ENCODE measurements at regions not wholly inside any gene's neighbourhood (a gene's known extent, or its start where the extent isn't known, plus 50 kb on each side); places are given as distances from the start of the nearest gene placed in this dataset.

GRCh38 chr14:85788470-85789233 lies 258.7 kb downstream of the FLRT2 start:
- no peak for DNase-seq (ENCODE audit: low spot score)

DNA sequence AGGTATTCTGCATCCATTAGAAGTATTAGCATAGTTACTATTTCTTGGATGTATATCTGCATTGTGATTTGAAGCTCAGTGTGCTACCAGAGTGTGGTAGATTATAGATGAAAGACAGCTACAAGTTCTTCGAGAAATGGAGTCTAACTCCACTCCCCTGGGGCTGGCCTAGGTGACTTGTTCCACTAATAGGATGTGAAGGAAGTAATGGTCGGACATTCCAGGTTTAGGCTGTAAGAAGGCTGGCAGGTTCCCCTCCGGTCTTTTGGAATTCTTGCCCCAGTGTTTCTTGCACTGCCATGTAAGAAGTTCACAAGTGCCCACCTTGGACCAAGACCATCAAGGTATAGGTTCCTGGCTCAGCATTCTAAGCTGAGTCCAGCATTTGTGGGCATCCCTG lies 236.4 kb downstream of the FLRT2 start:
- no peak for DNase-seq (ENCODE audit: low spot score)

- DNase-seq (ENCODE audit: low spot score): no peak
These were observed 234.9 kb downstream of the FLRT2 start for GRCh38 chr14:85764822-85765221.

GRCh38 chr14:85762526-85762925 lies 232.6 kb downstream of the FLRT2 start:
- no peak for DNase-seq (ENCODE audit: low spot score)

DNA sequence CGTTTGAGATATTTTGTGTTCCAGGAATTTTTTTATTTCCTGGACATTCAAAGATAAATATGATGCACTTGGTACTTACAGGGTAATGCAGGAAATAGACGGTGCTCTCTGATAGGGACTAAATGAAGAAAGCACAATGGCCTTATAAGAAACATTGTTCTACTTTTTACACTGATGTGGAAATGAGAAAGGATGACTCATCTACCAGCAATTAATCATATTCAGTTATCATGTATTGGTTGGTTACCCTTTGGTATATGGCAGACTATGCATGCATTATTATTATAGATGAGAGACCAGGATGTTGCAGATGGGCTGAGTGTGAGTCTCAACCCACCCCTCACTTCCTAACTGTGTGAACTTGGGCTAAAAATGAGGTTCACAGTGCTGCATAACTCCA lies 222.2 kb downstream of the FLRT2 start:
- DNase-seq (ENCODE audit: low spot score): no peak

DNA sequence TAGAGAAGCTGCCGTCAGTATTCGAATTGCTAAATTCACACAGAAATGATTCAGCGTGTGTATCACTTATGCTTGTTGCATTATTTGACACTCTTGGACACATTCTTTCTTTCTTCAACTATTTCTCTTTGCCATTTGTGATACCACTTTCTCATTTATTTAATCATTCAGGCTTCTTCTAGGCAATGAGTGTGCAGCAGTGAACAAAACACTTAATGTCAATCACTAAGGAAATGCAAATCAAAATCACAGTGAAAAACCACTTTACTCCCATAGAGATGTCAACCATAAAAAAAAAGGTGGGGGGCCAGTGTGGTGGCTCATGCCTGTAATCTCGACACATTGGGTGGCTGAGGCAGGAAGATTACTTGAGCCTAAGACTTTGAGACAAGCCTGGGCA lies 214.6 kb downstream of the FLRT2 start:
- DNase-seq (ENCODE audit: low spot score): no peak

- DNase-seq (ENCODE audit: low spot score): no peak
These were observed 202.1 kb downstream of the FLRT2 start for GRCh38 chr14:85732031-85732430.

GRCh38 chr14:85731186-85731585 lies 201.2 kb downstream of the FLRT2 start:
- DNase-seq (ENCODE audit: low spot score): peak; percentile 70

DNA sequence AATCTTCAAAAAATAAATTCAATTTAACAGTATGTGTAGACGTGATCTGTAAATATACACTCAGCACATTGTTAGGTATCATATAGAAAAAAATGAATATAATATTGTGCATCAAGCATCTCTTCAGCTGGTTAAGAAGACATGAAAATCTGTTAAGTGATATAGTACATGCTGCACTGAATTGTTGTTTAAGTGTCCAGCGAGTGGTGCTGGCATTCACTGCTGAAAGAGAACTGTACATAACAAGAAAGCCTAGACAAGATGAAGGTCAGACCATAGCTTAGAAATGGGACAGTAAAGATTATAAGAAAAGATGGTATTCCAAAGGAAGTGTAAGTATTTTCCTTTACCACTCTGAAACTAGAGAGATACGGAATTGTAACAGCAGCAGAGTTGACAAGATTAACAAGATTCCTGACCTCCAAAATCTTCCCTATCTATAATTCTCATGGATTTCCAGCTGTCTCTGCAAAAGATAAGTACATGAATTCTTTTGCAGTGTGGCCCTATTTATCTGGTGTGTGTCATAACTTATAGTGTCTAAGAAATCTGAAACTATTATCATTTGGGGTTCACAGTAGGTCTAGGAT lies 198.6 kb downstream of the FLRT2 start:
- no peak for DNase-seq (ENCODE audit: low spot score)

- no peak for DNase-seq (ENCODE audit: low spot score)
These were observed 184.1 kb downstream of the FLRT2 start for GRCh38 chr14:85714069-85714468.

DNA sequence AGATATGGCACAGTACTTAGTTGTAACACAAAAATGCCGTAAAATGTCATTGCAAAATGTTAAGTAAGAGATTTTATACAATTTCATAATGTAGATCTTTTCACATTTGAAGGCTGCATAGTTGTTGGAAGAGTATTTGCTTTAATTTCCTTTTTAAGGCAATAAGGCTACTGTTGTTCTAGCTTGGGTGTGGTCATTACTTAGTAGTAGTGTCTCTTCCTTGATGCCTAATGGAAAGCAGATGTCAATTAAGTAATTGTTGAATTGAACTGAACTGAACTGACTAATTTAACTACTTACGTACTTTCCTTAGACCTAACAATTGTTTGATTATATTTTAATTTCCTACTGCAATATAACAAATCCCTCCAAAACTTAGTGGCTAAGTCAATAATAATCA lies 181.7 kb downstream of the FLRT2 start:
- no peak for DNase-seq (ENCODE audit: low spot score)
